GM19239 (cell line): ENCODE measurements at regions not wholly inside any gene's neighbourhood (a gene's known extent, or its start where the extent isn't known, plus 50 kb on each side); places are given as distances from the start of the nearest gene placed in this dataset.
"Not testable (repeated sequence)": the region's sequence is repeated elsewhere in the genome, so short reads cannot be mapped to it uniquely, and the experiment has no call there.

Source experiments
- DNase-seq: peaks from one replicate; pipeline ENCODE4 v3.0.0; 2011; ENCODE audit warnings: low spot score; ENCODE audit not compliant: insufficient read length
- FAIRE-seq: peaks from 2 replicates; lab custom pipeline; 2011; peaks lifted over from hg19 to GRCh38; lab: Jason Lieb, UNC

GRCh38 chr9:91017245-91017644 is 215.6 kb downstream of the SYK start:
- FAIRE-seq = no peak
- DNase-seq = no peak

DNA sequence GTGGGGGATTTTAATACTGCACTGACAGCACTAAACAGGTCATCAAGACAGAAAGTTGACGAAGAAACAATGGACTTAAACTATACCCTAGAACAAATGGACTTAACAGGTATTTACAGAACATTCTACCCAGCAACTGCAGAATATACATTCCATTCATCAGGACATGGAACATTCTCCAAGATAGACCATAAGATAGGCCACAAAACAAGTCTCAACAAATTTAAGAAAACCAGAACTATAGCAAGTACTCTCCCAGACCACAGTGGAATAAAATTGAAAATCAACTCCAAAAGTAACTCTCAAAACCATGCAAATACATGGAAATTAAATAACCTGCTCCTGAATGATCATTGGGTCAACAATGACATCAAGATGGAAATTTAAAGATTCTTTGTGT is 218.3 kb downstream of the SYK start:
- FAIRE-seq, DNase-seq: not testable (repeated sequence)

- not testable (repeated sequence) for DNase-seq, FAIRE-seq
Measured at GRCh38 chr9:91021656-91022055, 220.0 kb downstream of the SYK start.

GRCh38 chr9:91023741-91024140 is 222.1 kb downstream of the SYK start:
- no peak for FAIRE-seq
- no peak for DNase-seq

DNA sequence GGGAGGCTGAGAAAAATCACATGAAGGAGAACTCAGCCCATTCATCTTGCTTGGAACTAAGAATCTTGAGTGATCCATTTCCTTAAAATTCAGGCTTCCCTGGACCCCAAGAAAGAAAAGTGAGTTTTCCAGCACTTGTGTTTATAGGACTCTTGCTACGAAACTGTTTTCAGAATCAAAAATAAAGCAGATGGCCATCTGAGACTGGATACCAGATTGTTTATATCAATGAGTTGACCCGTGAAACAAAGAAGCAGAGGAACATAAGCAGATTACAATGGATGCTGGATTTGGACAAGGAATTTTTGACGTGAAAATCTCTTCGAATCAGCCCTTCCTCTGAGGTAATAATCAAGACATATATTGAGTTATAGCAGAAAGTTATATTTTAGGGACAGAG is 223.2 kb downstream of the SYK start:
- DNase-seq (no peak), FAIRE-seq (no peak)

DNA sequence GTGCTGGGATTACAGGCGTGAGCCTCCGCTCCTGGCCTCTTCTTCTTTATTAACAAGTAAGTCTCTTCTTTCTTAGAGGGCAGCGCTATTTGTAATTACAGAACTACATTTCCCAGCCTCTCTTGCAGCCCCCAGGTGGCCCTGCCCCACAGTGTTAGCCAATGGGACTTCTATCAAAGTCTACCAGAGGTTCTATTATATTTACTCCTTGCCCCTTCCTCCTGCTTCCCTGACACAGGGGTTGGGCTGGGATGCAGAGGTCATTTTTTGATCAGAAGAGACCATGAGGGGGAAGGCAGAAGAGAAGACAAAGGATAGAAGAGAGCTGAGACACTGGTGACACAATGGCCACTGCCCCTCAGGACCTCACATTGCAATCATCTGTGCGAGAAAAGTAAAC is 224.2 kb downstream of the SYK start:
- FAIRE-seq (no peak), DNase-seq (no peak)

GRCh38 chr9:91026266-91026665 is 224.6 kb downstream of the SYK start:
- FAIRE-seq = no peak
- no peak for DNase-seq

DNA sequence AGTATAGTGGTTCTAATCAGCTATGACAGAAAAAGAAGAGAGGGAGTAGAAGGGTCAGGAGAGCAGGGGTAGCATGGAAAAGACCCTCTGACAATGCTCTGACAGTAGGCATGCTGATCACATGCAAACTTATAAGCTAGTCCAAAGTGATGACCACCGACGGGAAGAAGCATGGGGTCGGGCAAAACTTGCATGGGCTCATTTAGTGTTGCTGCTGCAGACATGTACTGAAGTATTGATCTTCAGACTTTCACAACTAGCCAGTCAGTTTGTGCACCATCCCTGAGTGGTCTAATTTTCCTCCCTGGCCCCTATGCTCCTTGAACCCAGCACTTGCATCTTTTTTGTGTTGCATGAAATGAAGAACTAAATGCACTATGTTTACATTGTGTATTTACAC is 225.4 kb downstream of the SYK start:
- no peak for DNase-seq
- no peak for FAIRE-seq

- no peak for FAIRE-seq
- DNase-seq = no peak
Measured at GRCh38 chr9:91028166-91028827, 226.7 kb downstream of the SYK start.

DNA sequence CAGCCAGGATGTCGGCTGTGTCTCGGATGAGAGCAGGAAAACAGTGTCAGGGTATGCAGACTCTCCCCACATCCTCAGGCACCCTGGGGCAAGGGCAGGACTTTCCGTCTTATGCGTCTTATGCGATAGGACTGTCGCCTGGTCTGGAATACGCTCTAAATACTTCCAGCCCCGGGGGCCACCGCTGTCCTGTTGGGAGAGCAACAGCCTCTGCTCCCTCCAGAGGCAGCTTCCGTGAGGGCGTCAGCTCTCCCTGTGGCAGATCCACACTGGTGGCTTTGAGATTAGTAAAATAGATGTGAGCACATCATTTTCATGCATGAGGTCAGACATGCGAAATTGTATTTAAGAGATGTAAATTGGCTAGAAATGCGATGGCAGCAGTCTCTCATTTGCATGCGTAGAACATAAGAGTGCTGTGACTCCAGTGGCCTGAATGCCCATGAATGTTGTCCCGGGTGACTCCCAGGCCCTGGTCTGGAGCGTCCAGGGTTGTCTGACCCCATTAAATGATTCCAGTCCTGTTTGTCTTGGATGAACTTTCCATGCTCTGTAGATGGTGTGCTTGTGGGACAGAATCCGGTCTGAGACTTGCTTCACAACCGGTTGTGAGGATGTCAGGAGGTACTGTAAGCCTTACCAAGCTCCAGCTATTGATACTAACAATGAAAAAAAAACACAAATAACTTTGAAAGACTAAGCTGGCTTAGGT is 228.2 kb downstream of the SYK start:
- DNase-seq (no peak), FAIRE-seq (no peak)

GRCh38 chr9:91032121-91032531 is 230.5 kb downstream of the SYK start:
- no peak for DNase-seq
- no peak for FAIRE-seq

DNA sequence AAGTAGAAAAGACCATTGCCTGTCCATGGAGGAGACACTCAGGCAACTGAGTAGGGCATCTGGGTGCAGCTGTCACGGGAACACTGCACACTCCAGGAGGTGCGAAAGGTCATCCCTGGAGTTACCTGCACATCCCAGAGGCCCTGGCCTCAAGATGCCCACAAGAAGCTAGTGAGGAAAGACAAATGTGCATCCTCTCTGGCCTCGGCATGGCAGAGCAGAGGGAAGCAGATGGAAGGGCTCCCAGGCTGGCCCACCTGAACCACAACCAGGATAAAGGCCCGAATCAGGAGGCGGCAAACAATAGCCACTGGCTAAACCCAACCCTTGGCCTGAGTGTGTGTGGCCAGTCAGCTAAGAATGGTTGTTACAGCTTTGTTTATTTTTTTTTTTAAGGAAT is 231.7 kb downstream of the SYK start:
- DNase-seq = no peak
- no peak for FAIRE-seq

DNA sequence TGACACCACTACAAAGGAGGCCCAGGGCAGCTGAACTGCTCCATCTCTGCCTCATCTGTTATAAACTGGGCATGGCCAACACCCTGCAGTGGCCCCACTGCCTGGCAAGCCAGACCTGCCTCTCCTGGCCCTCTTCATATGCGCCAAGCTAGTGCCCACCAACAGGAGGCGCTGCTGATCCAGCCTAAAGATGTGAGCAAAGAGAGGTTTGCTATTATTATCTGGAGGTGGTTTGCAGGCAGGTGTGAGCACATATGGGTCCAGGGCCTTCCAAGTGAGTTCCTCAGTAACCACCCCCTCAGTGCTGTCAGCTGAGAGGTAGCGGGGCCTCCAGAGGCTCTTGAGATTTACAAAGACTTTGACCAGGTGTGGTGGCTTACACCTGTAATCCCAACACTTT is 232.2 kb downstream of the SYK start:
- no peak for DNase-seq
- FAIRE-seq = peak; percentile 4

DNA sequence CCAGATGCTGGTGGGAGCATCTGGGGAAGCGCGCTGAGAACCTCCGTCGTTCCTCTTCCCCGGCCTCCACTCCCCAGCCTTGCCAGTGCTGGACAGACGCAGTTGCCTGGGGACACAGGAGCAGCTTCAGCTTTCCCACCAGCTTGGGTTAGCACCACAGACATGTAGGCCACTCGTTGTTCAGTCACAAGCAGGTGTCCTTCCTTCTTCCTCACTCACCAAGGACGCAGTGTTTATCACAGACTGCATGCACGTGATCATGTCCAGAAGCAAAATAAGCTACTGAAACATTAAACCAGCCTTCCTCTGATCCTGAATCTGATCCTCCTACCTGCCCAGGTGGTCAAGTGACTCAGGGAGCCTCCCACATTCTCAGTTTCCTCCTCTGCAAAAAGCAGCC is 232.9 kb downstream of the SYK start:
- DNase-seq (no peak), FAIRE-seq (peak; percentile 28)

DNA sequence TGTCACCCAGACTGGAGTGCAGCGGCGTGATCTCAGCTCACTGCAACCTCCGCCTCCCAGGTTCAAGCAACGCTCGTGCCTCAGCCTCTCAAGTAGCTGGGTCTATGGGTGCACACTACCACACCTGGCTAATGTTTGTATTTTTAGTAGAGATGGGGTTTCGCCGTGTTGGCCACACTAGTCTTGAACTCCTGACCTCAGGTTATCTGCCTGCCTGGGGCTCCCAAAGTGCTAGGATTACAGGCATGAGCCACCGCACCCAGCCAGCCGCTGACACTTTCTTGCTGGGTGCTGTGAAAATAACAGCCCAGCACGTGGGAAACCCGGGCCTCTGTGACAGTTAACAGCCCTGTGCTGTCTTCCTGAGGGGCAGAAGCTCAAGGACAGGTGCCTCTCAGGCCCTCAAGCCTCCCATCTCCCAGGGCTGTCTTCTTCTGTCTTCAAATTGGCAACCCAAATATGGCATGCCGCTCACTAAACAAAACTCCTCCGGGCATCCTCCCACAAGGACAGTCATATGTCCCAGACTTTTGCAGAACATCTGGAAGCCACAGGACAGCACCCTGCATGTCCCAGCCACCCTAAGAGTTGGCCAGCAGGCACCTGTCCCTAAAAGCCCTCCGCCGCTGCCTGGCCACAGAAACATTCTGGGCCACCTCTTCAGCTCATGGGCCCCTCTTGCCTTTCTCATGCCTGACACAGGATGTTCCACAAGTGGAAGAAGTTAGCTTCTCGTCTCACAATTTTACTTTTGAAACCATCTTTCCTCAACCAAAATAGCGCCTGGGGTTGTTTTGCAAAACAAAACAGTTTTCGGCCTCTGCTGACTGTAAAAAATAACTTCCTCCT is 233.6 kb downstream of the SYK start:
- peak; percentile 52 for FAIRE-seq
- DNase-seq = no peak

DNA sequence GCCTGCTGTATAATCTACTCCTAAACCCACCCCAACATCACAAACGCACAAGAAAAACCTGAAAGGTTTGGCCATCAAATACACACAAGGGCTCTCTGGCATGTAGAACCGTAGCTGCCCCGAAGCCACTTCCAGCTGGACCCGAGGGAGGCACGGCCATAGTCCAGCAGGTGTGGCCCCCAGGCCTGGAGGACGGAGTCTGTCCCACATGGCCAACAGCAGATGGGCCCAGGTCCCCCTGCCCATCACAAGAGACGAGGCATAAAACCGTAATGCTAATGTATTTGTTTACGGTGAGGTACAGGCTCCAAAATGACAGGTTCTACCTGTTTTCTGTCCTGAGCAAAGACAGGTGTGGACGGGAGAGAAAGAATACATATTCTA is 234.2 kb downstream of the SYK start:
- DNase-seq (no peak), FAIRE-seq (no peak)

DNA sequence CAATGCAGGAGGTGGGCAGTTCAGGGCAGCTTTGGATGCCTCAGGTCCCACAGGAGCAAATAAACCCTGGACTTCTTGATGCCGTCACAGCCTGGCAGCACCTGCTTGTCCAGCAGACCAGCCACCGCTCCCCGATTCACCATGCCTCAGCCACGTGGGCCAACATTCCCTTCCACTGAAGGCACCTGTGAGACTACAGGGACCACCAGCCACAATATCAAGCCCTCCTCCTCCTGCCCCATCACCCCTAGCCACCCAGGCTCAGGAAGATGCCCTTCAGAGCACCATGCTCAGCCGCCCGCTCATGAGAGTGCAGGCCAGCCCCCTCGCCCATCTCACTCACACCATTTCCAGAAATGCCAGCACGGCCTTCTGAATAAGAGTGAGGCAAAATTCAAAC is 234.7 kb downstream of the SYK start:
- FAIRE-seq (no peak), DNase-seq (no peak)

DNA sequence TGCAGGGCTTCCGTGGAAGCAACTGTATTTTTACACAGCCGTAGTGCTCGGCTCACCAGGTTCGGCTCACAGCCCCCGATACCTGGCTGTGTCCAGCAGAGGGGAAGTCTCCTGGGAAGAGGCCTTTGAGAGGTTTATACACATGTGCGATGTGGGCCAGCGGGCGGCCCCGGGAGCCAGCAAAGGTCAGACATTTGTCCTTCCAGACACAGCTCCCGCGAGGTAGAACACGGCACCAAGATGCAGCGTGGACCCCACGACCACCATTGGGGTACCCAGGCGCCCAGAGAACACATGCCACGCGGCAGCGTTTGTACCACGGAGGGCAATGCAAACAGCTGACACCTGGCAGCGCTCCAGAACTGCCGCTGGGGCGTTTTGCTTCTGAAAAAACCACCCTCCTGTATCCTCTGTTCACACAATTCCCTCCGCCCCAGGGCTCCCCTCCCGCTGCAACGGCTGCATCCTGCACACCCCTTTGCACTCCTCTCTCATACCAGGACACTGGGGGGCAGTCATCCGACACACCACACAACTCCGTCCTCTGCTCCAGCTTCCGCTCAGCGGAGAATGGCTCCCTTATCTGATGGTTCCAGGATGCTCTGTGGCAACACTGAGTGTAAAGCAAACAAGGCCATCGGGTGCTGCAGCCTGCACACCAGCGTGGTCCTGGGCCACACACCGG is 235.3 kb downstream of the SYK start:
- DNase-seq = no peak
- no peak for FAIRE-seq

DNA sequence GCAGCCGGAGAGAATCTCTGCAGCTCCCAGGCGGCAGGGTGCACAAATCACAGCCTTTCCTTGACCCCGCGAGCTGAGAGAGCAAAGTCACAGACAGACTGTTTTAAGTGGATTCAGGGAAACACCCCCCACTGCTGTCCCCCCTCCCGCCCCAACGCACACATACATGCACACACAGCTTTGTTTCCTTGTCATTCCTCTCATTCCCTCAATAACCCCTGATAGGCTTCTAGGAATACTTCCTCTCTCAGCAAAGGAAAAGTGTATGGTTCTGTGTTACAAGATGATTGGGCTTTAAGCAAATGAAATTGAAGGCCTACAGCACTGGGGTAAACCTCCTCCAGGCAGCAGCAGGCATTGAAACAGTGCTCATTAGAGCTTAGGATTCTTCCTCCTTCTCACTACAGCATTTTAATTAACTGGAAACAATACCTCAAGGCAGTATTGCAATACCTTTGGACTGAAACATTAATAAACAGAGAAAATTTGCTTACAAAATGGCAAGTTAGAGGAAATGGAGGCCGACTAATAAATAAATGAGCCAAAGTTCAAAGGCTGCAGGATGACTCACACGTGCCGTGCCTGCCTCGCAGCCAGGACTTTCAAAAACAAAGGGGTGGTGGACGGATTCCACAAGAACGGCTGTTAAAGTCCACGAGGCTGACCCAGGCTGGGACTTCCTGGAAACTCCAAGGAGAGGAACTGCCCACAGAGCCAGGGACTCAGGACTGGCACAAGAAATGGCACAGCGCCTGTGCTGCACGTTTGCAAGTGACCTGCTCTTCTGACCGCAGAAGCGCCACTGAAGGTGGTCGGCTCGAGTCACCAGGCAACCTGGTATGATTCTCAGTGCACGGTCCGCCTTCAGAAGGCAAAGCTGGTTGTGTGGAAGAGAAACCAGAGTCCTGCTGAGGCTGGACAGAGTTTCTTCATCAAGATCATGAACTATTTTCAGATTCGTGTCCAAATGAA is 236.2 kb downstream of the SYK start:
- FAIRE-seq (no peak), DNase-seq (no peak)
